ENCODE measurements at regions not wholly inside any gene's neighbourhood (a gene's known extent, or its start where the extent isn't known, plus 50 kb on each side); places are given as distances from the start of the nearest gene placed in this dataset.

DNA sequence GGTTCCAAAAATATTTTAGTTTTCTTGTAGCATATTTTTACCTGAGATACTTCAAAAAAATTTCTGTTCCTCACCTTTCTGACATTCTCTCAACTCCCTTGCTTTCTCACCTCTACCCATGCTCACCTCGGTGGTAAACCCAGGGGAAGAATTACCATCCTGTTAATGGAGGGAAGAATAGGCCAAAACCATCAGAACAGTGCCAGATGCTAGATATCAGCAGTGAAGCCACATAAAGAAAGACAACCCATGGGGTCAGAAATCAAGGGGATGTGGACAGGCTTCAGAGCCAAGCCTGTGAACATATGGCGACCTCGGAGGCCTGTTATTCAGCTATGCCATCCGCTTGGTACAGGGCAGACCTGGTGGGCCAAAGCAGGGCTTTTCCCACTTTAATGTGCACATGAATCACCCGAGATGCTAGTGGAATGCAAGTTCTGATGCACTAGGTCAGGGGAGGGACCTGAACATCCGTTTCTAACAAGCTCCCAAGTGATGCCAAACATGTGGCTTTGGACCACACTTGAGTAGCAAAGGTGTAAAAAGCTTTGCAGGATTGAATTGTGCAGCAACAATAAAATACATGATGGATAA is 125.5 kb downstream of the NPY start:
- no peak overlapping the region for H3K4me3 ChIP-seq (ENCODE audit: low read depth, low read length)
- TF ChIP-seq CTCF (IDR thresholded peaks at IDR 0.05; ENCODE audit: control insufficient read depth, extremely low read depth, insufficient read depth) = no peak
- no peak for DNase-seq (ENCODE audit: low read depth)

GRCh38 chr7:24411226-24411625 is 127.2 kb downstream of the NPY start:
- DNase-seq (ENCODE audit: low read depth) = no peak
- H3K4me3 ChIP-seq (ENCODE audit: low read depth, low read length) = no peak overlapping the region
- no peak for TF ChIP-seq CTCF (IDR thresholded peaks at IDR 0.05; ENCODE audit: control insufficient read depth, extremely low read depth, insufficient read depth)

- no peak overlapping the region for H3K4me3 ChIP-seq (ENCODE audit: low read depth, low read length)
- TF ChIP-seq CTCF (IDR thresholded peaks at IDR 0.05; ENCODE audit: control insufficient read depth, extremely low read depth, insufficient read depth) = no peak
- DNase-seq (ENCODE audit: low read depth) = no peak
Observed at GRCh38 chr7:24417526-24418120, 133.6 kb downstream of the NPY start.

GRCh38 chr7:24419077-24419476 is 135.1 kb downstream of the NPY start:
- TF ChIP-seq CTCF (IDR thresholded peaks at IDR 0.05; ENCODE audit: control insufficient read depth, extremely low read depth, insufficient read depth) = no peak
- no peak for DNase-seq (ENCODE audit: low read depth)

GRCh38 chr7:24419511-24419910 is 135.5 kb downstream of the NPY start:
- no peak for TF ChIP-seq CTCF (IDR thresholded peaks at IDR 0.05; ENCODE audit: control insufficient read depth, extremely low read depth, insufficient read depth)
- DNase-seq (ENCODE audit: low read depth) = no peak
- H3K4me3 ChIP-seq (ENCODE audit: low read depth, low read length) = no peak overlapping the region

More at GRCh38 chr7:24419077-24419476, 135.1 kb downstream of the NPY start:
- H3K4me3 ChIP-seq (ENCODE audit: low read depth, low read length) = no peak overlapping the region

GRCh38 chr7:24422441-24423010 is 138.5 kb downstream of the NPY start:
- TF ChIP-seq CTCF (IDR thresholded peaks at IDR 0.05; ENCODE audit: control insufficient read depth, extremely low read depth, insufficient read depth) = no peak
- no peak overlapping the region for H3K4me3 ChIP-seq (ENCODE audit: low read depth, low read length)
- no peak for DNase-seq (ENCODE audit: low read depth)
